NCI-H345 treated with DMSO at 0.1 percent for 48 hours (cell line): ENCODE measurements at regions not wholly inside any gene's neighbourhood (a gene's known extent, or its start where the extent isn't known, plus 50 kb on each side); places are given as distances from the start of the nearest gene placed in this dataset.

Experiments
- DNase-seq: peaks from one replicate; lab custom pipeline; 2025; ENCODE audit not compliant: unreplicated experiment; lab: John Stamatoyannopoulos, UW

DNA sequence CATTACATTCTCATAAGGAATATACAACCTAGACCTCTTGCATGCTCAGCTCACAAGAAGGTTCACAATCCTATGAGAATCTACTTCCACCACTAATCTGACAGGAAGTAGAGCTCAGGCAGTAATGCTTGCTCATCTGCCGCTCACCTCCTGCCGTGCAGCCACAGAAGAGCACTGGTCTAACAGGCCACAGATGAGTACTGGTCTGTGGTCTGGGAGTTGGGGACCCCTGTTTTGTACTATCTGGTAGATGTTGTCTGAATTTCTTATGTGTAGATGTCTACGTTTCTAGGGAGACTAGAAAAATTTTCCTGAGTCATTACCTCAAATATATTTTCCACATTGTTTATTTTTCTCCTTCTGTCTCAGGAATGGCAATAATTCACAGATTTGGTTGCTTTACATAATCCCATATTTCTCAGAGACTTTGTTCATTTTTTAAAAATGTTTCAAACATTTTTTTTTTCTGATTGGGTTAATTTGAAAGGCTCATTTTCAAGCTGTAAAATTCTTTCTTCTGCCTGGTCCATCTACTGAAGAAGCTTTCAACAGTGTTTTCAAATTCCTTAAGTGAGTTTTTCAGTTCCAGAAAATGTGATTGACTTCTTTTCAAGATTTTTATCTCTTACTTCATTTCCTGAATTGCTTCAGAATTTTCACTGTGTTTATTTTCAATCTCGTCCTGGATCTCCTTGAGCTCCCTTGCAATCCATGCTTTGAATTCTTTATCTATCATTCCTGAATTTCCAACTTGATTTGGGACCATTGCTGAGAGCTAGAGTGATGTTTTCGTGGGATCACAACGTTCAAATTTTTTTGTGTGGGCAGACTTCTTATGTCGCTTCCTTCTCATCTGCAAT is 1322.2 kb downstream of the PCDH9 start:
- no peak for DNase-seq

GRCh38 chr13:65901723-65902122 is 1328.4 kb downstream of the PCDH9 start:
- DNase-seq, result no peak

- no peak for DNase-seq
Observed at GRCh38 chr13:65894049-65894448, 1336.1 kb downstream of the PCDH9 start.

GRCh38 chr13:65892859-65893258 is 1337.3 kb downstream of the PCDH9 start:
- no peak for DNase-seq

DNA sequence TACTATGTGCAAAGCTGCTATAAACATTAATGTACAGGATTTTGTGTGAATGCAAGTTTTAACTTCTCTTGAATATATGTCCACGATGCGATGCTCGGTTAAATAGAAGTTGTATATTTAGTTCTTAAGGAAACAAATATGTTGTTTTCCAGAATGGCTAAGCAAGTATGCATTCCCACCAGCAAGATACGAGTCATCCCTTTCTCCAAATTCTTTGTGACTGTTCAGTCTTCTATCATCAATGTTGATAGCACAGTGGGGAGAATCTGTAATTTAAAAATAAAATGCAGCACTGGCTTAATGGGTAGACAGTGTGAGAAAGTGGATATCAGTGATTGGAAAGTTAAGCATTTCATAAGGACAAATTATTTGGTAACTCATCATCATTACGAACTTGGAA is 1340.8 kb downstream of the PCDH9 start:
- no peak for DNase-seq

DNA sequence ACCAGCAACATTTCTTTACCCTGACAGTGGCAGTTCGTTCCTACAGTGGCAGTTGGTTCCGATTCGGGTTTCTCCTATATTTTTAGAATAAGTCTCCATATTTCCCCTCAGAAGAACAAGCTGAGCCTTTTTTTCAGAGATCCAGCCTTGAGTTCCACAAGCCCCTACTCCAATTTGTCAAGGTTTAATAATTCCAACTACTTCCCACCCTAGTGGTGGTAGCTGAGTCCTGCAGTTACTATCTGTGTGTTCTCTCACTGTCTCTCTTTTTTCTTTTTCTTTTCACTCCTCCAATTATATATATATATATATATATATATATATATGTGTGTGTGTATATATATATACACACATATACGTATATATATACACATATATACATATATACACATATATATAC is 1347.3 kb downstream of the PCDH9 start:
- DNase-seq, result no peak

GRCh38 chr13:65881561-65882155 is 1348.5 kb downstream of the PCDH9 start:
- DNase-seq, result no peak

- DNase-seq, result no peak
Observed at GRCh38 chr13:65875031-65875430, 1355.1 kb downstream of the PCDH9 start.

DNA sequence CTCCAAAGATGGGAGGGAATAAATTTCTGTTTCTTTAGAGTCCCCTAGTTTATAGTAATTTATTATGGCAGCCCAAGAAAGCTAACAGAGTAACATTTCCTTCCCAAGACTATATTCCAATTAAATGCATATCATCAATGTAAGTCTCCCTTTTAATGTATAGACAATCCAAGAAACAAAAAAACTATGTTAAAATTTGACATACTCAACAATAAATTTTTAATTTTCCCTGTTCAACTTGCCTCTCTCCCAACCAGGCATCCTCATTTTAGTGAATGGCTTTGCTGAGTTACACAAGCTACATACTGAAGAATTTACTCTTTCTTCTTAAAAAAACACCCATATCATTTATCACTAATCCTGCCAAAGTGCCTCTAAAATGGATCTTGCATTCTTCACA is 1357.7 kb downstream of the PCDH9 start:
- DNase-seq, result no peak

GRCh38 chr13:65868884-65869283 is 1361.3 kb downstream of the PCDH9 start:
- DNase-seq, result no peak

DNA sequence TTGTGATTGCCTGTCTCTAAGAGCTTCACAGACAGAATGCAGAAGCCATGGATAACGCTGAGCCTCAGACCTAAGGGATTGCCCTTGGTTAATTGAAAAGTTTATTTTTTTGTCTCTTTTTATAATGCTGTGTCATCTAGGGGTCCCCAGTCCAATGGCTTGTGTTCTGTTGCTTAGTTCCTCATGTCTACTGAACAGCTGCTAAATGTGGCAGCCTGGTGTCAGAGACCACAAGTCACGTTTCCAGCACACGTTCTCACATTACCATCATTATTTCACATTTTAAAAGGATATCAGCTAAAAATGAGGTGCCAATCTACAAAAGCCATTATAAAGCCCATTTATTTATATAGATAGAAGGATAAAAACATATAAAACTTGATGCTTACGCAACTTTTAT is 1362.0 kb downstream of the PCDH9 start:
- no peak for DNase-seq

GRCh38 chr13:65866138-65866537 is 1364.0 kb downstream of the PCDH9 start:
- DNase-seq, result no peak

- DNase-seq, result no peak
Observed at GRCh38 chr13:65865206-65865605, 1364.9 kb downstream of the PCDH9 start.

- DNase-seq, result no peak
Observed at GRCh38 chr13:65864039-65864438, 1366.1 kb downstream of the PCDH9 start.

DNA sequence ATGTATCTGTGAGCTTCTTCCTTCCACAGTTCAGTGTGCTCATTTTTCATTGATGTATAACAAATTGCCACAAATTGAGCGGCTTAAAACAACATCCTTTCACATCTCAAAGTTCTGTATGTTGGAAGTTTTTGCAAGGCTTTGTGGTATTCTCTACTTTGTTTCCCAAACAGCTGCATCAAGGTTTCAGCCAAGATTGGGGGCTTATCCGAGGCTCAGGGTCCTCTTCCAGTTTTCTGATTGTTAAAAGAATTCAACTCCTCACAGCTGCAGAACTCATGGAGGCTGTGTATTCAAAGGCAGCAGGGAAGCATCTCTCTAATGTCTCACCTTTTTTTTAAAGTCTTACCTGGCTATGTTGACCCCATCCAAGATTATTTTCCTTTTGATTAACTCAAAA is 1369.8 kb downstream of the PCDH9 start:
- DNase-seq, result no peak

- no peak for DNase-seq
Observed at GRCh38 chr13:65857942-65858565, 1372.1 kb downstream of the PCDH9 start.

DNA sequence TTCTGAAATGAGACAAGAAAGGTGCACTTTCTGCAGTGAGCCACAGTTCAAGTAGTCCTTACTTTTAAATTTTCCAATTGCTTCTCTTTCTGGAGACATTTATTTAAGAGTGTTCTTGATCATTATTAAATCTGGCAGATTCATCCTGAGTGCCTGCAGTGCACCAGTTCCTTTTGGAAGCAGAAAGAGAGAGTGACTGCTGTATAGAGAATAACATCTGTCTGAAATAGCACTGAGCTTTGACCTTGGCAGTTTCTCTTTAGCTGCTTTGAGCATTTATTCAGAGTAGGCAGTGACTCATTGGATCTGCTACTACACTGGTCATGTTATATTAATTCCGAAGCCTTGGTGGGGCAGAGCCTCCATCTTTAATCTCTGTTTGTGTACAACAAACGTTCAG is 1373.7 kb downstream of the PCDH9 start:
- no peak for DNase-seq

DNA sequence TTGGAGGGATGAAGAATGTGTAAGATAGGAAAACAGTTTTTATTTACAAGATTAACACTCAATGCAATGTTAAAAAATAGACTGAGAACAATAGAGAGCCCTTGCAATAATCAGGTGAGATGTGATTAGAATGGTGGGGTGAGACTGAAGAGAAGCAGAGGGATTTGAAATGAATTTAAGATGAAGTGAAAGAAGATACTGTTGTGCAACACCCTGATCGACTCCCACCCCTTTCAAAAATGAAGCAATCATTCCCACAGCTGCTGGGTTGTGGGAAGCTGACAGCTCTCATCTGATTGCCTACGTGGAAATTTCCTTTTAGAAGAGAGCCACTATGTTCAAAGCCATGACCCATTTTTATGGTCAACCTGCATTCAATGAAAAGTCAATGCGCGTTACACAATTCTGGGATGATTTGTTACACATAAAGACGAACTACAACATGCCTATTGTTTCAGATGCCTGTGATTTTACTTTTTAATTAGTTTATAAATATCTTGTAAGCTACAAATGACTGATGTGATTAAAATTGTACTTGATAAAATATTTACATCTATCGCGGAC is 1374.8 kb downstream of the PCDH9 start:
- no peak for DNase-seq

GRCh38 chr13:65854431-65854830 is 1375.7 kb downstream of the PCDH9 start:
- no peak for DNase-seq

- DNase-seq, result no peak
Observed at GRCh38 chr13:65844266-65844841, 1385.8 kb downstream of the PCDH9 start.

DNA sequence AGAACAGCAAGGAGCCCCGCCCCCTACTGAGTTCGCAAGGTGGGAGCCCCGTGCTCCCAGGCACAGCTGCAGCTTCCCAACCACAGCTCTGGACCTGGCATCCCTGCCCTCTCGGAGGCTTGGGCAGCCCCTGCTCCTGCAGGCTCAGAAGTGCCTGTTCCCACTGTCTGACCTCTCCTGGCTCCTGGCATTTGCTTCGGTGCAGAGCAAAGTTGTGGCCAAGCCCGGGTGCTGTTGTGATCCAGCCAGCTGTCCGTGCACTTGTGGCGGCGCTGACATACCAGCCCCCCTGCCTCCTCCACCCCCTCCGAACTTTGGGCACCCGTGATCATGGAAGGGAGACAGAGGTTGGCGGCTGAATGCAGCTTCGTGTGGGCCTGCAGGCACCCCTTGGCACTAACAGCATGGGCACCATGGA is 1386.8 kb downstream of the PCDH9 start:
- DNase-seq, result no peak

DNA sequence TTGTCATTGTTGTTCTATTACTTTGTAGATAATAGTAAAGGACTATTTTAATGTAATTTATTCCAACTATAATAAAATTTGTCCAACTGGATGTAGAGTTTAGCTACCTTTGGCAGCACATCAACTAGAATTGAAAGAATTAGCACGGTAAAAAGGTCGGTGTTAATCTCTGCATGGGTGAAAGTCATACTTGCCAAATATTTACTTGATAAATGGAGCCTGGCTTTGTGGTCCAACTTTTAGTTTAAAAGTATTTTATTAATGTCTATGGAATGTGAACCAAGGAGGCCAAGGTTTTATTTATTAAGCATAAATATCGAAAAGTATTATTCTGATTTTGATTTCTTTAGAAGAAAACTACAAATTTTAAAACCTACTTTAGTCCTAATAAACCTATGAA is 1389.0 kb downstream of the PCDH9 start:
- no peak for DNase-seq
